GM12878 (cell line): ENCODE measurements at regions not wholly inside any gene's neighbourhood (a gene's known extent, or its start where the extent isn't known, plus 50 kb on each side); places are given as distances from the start of the nearest gene placed in this dataset.

Source experiments
- LARP7 ChIP-seq: fragments of 450-650 bp; IDR thresholded peaks from 2 replicates; pipeline ENCODE4 v1.6.1; 2017; ENCODE audit warnings: mild to moderate bottlenecking
- SP1 ChIP-seq: IDR thresholded peaks from one replicate; pipeline ENCODE4 v1.6.1; 2011; ENCODE audit warnings: low read depth, low read length
- TF ChIP-seq, protein P1 (sequence below), 3 experiments: IDR thresholded peaks in 2 of 3; conservative IDR thresholded peaks in 1 of 3; 2 replicates each; pipeline ENCODE4 v1.5.1; 2011; ENCODE audit warnings: low read depth in 3 of 3, low read length in 3 of 3, mild to moderate bottlenecking in 3 of 3, control low read depth in 2 of 3, moderate library complexity in 2 of 3, inconsistent platforms in 1 of 3, mixed read lengths in 1 of 3; ENCODE audit not compliant: control insufficient read depth in 2 of 3, insufficient read depth in 1 of 3; ENCODE audit errors: extremely low read depth in 1 of 3

DNA sequence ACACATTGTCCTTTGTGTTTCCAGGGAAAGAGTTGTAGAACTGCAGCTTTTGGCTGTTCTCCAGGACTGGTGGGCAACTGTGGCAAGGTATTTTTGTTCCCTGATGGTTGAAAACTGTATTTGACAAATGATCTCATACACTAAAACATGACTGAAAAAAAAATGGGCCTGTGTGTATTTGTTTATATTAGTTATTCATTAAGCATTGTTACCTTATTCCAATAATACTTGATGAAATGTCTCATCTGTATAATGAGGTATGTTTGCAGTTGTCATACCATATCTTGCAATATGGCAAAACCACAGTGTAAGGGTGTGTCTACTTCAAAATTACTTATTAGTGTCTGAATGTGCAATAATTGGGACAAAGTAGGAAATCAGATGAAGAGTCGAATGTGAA is 479.4 kb upstream of the NOVA1 start:
- TF ChIP-seq SP1 = no peak
- TF ChIP-seq, protein P1, sequence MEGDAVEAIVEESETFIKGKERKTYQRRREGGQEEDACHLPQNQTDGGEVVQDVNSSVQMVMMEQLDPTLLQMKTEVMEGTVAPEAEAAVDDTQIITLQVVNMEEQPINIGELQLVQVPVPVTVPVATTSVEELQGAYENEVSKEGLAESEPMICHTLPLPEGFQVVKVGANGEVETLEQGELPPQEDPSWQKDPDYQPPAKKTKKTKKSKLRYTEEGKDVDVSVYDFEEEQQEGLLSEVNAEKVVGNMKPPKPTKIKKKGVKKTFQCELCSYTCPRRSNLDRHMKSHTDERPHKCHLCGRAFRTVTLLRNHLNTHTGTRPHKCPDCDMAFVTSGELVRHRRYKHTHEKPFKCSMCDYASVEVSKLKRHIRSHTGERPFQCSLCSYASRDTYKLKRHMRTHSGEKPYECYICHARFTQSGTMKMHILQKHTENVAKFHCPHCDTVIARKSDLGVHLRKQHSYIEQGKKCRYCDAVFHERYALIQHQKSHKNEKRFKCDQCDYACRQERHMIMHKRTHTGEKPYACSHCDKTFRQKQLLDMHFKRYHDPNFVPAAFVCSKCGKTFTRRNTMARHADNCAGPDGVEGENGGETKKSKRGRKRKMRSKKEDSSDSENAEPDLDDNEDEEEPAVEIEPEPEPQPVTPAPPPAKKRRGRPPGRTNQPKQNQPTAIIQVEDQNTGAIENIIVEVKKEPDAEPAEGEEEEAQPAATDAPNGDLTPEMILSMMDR (IDR thresholded peaks at IDR 0.05 in 2 of 3, conservative IDR thresholded peaks at IDR 0.05 in 1 of 3; ENCODE audit: control insufficient read depth in 2 of 3, extremely low read depth in 1 of 3, insufficient read depth in 1 of 3, low read depth in 3 of 3, low read length in 3 of 3) = no peak
- TF ChIP-seq LARP7 = no peak
